GM23338 (cell line): ENCODE measurements at regions not wholly inside any gene's neighbourhood (a gene's known extent, or its start where the extent isn't known, plus 50 kb on each side); places are given as distances from the start of the nearest gene placed in this dataset.

ENCODE experiments used
- CREB1 ChIP-seq: fragments of 250-450 bp; sonication (Bioruptor Pico); IDR thresholded peaks from 2 replicates; pipeline ENCODE4 v1.5.0; 2020; ENCODE audit warnings: low read depth, mild to moderate bottlenecking, moderate library complexity
- EZH2 ChIP-seq: fragments of 200-600 bp; sonication (generic); IDR thresholded peaks from one replicate; pipeline ENCODE4 v1.8.0; 2017; ENCODE audit warnings: antibody characterized with exemption, mild to moderate bottlenecking, low read depth; ENCODE audit not compliant: unreplicated experiment
- JUNB ChIP-seq: IDR thresholded peaks from one replicate; pipeline ENCODE4 v1.6.1; 2016; ENCODE audit warnings: antibody characterized with exemption; ENCODE audit not compliant: unreplicated experiment
- REST ChIP-seq: IDR thresholded peaks from one replicate; pipeline ENCODE4 v1.6.1; 2018; ENCODE audit warnings: antibody characterized with exemption; ENCODE audit not compliant: unreplicated experiment
- STAT1 ChIP-seq: IDR thresholded peaks from one replicate; pipeline ENCODE4 v1.6.1; 2016; ENCODE audit warnings: antibody characterized with exemption; ENCODE audit not compliant: unreplicated experiment
- ZNF331 ChIP-seq: fragments of 250-450 bp; sonication (Bioruptor Pico); IDR thresholded peaks from 2 replicates; pipeline ENCODE4 v1.5.0; 2020; ENCODE audit warnings: low read depth, mild to moderate bottlenecking, moderate library complexity
- ZNF462 ChIP-seq: fragments of 250-450 bp; sonication (Bioruptor Pico); IDR thresholded peaks from 2 replicates; pipeline ENCODE4 v1.5.0; 2020; ENCODE audit warnings: mild to moderate bottlenecking, moderate library complexity

- TF ChIP-seq ZNF462 (CRISPR knock-in tag) (no peak), JUNB (no peak), EZH2 (no peak), CREB1 (CRISPR knock-in tag) (no peak), REST (no peak), ZNF331 (CRISPR knock-in tag) (no peak), STAT1 (no peak)
These were observed 355.8 kb downstream of the PCDH7 start (continued) for GRCh38 chr4:31075969-31076368.
